Neural cell (in vitro differentiated cells): ENCODE measurements at regions not wholly inside any gene's neighbourhood (a gene's known extent, or its start where the extent isn't known, plus 50 kb on each side); places are given as distances from the start of the nearest gene placed in this dataset.

Source experiments
- CTCF ChIP-seq: fragments of 450-650 bp; IDR thresholded peaks from 2 replicates; pipeline ENCODE4 v1.5.1; 2014; ENCODE audit warnings: antibody characterized with exemption, mild to moderate bottlenecking, moderate library complexity; ENCODE audit not compliant: poor library complexity, severe bottlenecking
- EZH2 ChIP-seq: fragments of 200-600, 300-800 bp; shearing (Covaris generic), sonication (generic); IDR thresholded peaks from 2 replicates; pipeline ENCODE4 v1.6.1; 2014; ENCODE audit warnings: antibody characterized with exemption, low read length, borderline replicate concordance, mild to moderate bottlenecking; ENCODE audit not compliant: insufficient read depth, poor library complexity, severe bottlenecking
- REST ChIP-seq: IDR thresholded peaks from 2 replicates; pipeline ENCODE4 v1.6.1; 2012; ENCODE audit warnings: borderline replicate concordance
- TAF1 ChIP-seq: IDR thresholded peaks from 2 replicates; pipeline ENCODE4 v1.6.1; 2012; ENCODE audit warnings: low read depth

- no peak for TF ChIP-seq CTCF
- no peak for TF ChIP-seq REST
- TF ChIP-seq EZH2: no peak
- no peak for TF ChIP-seq TAF1
Observed at GRCh38 chr2:150099805-150100204, 387.7 kb downstream of the RND3 start.
